ENCODE measurements at regions not wholly inside any gene's neighbourhood (a gene's known extent, or its start where the extent isn't known, plus 50 kb on each side); places are given as distances from the start of the nearest gene placed in this dataset.
A peak's percentile ranks its signal among the peaks of the same experiment; 100 is the strongest.

DNA sequence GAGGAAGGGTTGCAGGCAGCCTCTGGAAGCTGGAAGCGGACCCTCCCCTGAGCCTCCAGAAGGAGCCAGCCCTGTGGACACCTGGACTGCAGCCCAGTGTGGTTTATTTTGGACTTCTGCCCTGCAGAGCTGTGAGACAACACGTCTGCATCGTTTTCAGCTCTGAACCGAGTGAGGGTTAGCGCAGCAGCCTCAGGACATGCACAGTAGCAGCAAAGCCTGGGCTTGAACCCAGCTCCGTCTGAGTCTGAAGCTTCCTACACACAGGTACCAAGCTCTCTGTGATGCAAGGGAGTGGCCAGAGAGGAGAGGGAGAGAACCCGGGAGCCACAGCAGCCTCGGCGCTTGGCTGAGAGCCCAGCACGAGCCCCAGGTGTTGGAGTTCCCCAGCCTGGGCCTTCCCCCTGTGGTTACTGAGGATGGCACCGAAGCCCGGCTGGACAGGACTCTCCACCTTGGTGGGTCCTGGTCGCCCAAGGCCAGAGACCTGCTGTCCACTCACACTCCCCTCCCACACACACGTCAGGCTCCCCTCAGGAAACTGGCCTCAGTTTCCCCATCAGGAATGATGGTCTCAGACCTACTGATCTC is 128.2 kb downstream of the OLFM1 start:
- no peak for DNase-seq (ENCODE audit: extremely low spot score)
- TF ChIP-seq HDGF (IDR thresholded peaks at IDR 0.05; ENCODE audit: borderline replicate concordance) (no peak), CTBP1 (IDR thresholded peaks at IDR 0.05; ENCODE audit: borderline replicate concordance) (no peak), ELF4 (IDR thresholded peaks at IDR 0.05) (no peak), FOXK2 (IDR thresholded peaks at IDR 0.05) (no peak), TARDBP (IDR thresholded peaks at IDR 0.05) (no peak), L3MBTL2 (conservative IDR thresholded peaks at IDR 0.05) (no peak), FOXM1 (IDR thresholded peaks at IDR 0.05; ENCODE audit: borderline replicate concordance) (no peak)
- CTCF ChIA-PET, result no interaction called here
- POLR2A ChIA-PET, result no interaction called here

DNA sequence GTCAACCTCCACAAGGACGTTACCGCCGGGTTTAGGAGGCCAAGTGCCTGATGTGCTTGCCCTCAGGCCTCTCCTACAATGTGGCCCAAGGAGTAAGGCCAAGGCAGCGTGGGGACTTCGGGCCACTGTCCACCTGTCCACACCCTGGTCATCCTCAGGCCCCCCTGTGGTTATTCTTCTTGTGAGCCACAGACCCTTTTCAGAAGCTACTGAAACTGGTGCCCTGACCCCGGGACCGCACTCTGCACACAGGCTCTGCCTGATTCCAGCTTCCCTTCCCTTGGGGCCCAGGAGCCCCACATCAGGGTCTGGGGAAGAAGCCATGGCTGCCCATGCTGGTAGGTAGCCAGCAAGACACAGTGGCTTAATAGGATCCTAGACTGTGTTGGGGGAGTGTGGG is 128.8 kb downstream of the OLFM1 start:
- DNase-seq (ENCODE audit: extremely low spot score), result no peak
- ChIA-PET CTCF (no interaction called here), POLR2A (no interaction called here)
- TF ChIP-seq NFRKB (IDR thresholded peaks at IDR 0.05) (no peak), FOXK2 (IDR thresholded peaks at IDR 0.05) (no peak), TARDBP (IDR thresholded peaks at IDR 0.05) (no peak), HDGF (IDR thresholded peaks at IDR 0.05; ENCODE audit: borderline replicate concordance) (no peak), FOXM1 (IDR thresholded peaks at IDR 0.05; ENCODE audit: borderline replicate concordance) (no peak), L3MBTL2 (conservative IDR thresholded peaks at IDR 0.05) (no peak), SP1 (IDR thresholded peaks at IDR 0.05) (no peak), ELF4 (IDR thresholded peaks at IDR 0.05) (no peak)
- TF ChIP-seq, protein P1, sequence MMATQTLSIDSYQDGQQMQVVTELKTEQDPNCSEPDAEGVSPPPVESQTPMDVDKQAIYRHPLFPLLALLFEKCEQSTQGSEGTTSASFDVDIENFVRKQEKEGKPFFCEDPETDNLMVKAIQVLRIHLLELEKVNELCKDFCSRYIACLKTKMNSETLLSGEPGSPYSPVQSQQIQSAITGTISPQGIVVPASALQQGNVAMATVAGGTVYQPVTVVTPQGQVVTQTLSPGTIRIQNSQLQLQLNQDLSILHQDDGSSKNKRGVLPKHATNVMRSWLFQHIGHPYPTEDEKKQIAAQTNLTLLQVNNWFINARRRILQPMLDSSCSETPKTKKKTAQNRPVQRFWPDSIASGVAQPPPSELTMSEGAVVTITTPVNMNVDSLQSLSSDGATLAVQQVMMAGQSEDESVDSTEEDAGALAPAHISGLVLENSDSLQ (IDR thresholded peaks at IDR 0.05), result no peak

DNA sequence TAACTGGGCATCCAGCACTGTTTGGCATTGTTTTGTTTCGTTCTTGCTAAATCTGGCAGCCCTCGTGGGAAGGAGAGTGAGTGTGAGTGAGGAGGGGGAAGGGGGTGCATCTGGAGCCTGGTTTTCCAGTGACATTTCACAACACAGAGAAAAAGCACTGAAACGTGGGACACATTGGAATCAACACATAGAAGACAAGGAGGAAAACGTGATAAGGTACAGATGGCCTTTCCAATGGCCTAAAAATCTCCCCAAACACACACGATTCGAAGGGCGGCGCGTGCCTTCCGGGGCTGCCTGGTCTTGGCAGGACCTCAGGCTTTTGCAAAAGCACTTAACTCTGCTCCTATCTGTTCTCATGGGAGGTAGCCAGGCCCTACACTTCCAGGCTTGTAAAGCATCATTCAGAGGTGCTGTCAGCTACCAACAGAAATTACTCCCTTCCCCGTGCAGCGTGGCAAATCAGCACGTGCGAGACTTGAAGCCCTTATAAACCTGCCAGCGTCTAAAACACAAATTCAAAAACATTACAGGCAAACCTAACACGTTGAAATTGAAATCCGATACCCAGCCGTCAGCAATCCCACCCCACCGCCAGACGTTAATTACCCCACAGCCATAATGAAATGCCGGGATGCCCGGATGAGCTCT is 129.4 kb downstream of the OLFM1 start:
- ChIA-PET CTCF (no interaction called here), POLR2A (no interaction called here)

DNA sequence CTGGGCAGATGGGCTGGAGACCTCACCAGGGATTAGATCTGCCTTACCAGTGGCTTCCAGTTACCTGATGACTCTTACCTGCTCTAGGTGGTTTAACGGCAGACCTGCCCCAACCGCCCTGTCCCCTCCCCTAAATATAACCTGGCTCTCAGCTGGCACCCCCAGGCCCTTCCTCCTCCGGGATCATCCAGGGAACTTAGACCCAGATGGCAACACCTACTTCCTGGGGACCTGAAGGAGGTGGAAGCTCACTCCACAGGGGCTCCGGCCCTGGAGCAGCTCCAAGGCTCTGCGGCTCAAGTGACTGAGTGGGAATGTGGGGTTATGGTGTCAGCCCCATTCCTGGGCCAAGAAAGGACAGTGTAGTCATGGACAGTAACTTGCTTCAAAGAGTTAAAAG is 130.4 kb downstream of the OLFM1 start:
- CTCF ChIA-PET, result no interaction called here
- TF ChIP-seq ZNF384 (IDR thresholded peaks at IDR 0.05) (no peak), L3MBTL2 (conservative IDR thresholded peaks at IDR 0.05) (no peak), BHLHE40 (IDR thresholded peaks at IDR 0.05; ENCODE audit: borderline replicate concordance) (no peak), ARNT (IDR thresholded peaks at IDR 0.05) (no peak), FOXM1 (IDR thresholded peaks at IDR 0.05; ENCODE audit: borderline replicate concordance) (no peak), HDGF (IDR thresholded peaks at IDR 0.05; ENCODE audit: borderline replicate concordance) (no peak), CTBP1 (IDR thresholded peaks at IDR 0.05; ENCODE audit: borderline replicate concordance) (no peak), SUZ12 (IDR thresholded peaks at IDR 0.05) (no peak), ELF4 (IDR thresholded peaks at IDR 0.05) (no peak), TARDBP (IDR thresholded peaks at IDR 0.05) (no peak), SP1 (IDR thresholded peaks at IDR 0.05) (no peak), LEF1 (IDR thresholded peaks at IDR 0.05; ENCODE audit: borderline replicate concordance) (no peak), FOXK2 (IDR thresholded peaks at IDR 0.05) (no peak)
- TF ChIP-seq, protein P1 (IDR thresholded peaks at IDR 0.05), result no peak
- POLR2A ChIA-PET, result no interaction called here
- DNase-seq (ENCODE audit: extremely low spot score), result no peak

More for the DNA sequence above, 129.4 kb downstream of the OLFM1 start:
- peak; percentile 82 for TF ChIP-seq L3MBTL2 (conservative IDR thresholded peaks at IDR 0.05)
- no peak for TF ChIP-seq HDGF (IDR thresholded peaks at IDR 0.05; ENCODE audit: borderline replicate concordance)
- DNase-seq (ENCODE audit: extremely low spot score), result no peak

DNA sequence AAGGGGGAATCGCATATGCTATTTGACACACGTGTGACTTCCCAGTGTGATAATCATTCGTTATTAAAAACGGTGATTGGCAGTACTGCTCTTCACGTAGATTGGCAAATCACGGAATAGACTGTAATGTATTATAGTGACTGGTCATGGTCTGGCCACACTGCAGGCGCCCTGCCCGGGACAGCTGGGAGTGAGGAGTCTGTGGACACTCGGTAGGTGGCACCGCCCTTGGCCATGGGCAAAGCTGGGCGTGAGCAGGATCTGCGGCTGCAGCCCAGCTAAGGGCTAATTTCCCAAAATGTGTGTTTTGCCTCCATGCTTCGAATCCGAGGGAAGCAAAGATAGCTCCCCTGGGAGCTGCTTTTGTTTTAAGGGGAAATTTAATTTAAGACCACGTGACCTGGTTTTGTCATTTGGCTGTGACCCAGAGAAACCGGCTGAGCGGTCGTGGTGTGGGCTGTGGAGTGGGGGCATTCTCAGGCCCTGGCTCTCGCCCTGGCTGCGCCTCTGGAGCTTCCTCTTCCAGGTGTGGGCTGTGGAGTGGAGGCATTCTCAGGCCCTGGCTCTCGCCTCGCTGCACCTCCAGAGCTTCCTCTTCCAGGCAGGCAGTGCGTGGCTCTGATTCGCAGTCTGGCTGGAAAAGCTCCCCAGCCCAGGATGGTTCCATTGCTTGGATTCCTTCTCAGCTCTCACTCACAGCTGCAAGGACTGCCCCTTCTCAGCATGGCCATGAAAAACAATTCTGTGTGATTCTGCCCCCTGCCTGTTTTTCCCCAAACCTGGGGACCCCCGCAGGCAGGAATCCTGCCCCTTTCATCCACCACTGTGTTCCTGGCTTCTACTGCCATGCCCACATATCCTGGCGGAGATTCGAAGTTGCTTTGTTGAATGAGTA is 131.1 kb downstream of the OLFM1 start:
- CTCF ChIA-PET, result no interaction called here

More for the DNA sequence above, 131.1 kb downstream of the OLFM1 start:
- DNase-seq (ENCODE audit: extremely low spot score), result no peak
- POLR2A ChIA-PET, result no interaction called here
- TF ChIP-seq ARNT (IDR thresholded peaks at IDR 0.05), result no peak
- no peak for TF ChIP-seq FOXA1 (IDR thresholded peaks at IDR 0.05)
- TF ChIP-seq BHLHE40 (IDR thresholded peaks at IDR 0.05; ENCODE audit: borderline replicate concordance), result no peak
- TF ChIP-seq ELF4 (IDR thresholded peaks at IDR 0.05), result no peak
- TF ChIP-seq L3MBTL2 (conservative IDR thresholded peaks at IDR 0.05), result no peak
- no peak for TF ChIP-seq SP1 (IDR thresholded peaks at IDR 0.05)
- no peak for TF ChIP-seq ZNF384 (IDR thresholded peaks at IDR 0.05)
- TF ChIP-seq FOXK2 (IDR thresholded peaks at IDR 0.05), result no peak
- TF ChIP-seq SUZ12 (IDR thresholded peaks at IDR 0.05), result no peak
- TF ChIP-seq TARDBP (IDR thresholded peaks at IDR 0.05), result no peak
- TF ChIP-seq, protein P1 (IDR thresholded peaks at IDR 0.05), result no peak
- TF ChIP-seq LEF1 (IDR thresholded peaks at IDR 0.05; ENCODE audit: borderline replicate concordance), result no peak
- TF ChIP-seq CTBP1 (IDR thresholded peaks at IDR 0.05; ENCODE audit: borderline replicate concordance), result no peak

All from HEK293T (cell line).